ENCODE measurements at regions not wholly inside any gene's neighbourhood (a gene's known extent, or its start where the extent isn't known, plus 50 kb on each side); places are given as distances from the start of the nearest gene placed in this dataset.

DNA sequence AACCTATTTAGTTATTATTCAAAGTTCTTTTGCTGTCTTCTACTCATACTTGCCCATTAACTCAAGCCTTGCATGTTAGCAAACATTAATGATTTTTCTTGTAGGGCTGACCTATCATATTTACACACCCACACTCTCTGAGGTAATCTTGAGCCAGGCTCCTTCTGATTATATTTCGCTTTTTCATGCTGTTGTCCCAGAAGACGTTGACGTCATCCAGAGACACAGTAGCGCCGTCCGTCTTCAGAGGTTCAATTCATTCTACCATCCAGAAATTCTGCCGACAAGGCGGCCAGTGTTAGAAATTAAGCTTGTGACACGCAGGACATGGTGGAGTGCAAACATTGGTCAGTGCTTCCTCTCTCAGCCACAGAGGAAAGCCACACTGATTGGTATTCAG, 584.7 kb downstream of the BMP2 start:
- no peak for DNase-seq (ENCODE audit: low spot score)
- H3K27me3 ChIP-seq (replicated peaks; ENCODE audit: insufficient read depth): no peaks in the 10 kb centered on the region
- TF ChIP-seq POLR2A (IDR thresholded peaks at IDR 0.05) (no peak), CTCF (IDR thresholded peaks at IDR 0.05) (no peak), POLR2AphosphoS5 (IDR thresholded peaks at IDR 0.05) (no peak)
- H3K4me1 ChIP-seq (replicated peaks): no peaks in the 10 kb centered on the region
- intact Hi-C loops (cut with DNase I): no loop called here
- H3K9me3 ChIP-seq: no peaks in the 10 kb centered on the region
- no peaks in the 10 kb centered on the region for H3K36me3 ChIP-seq
- 87% methylated on average over 9 of the region's 9 CpGs for WGBS
- H3K27ac ChIP-seq: no peak overlapping the region
- no peak overlapping the region for H3K4me3 ChIP-seq

GRCh38 chr20:7355051-7355450, 585.2 kb downstream of the HAO1 start:
- intact Hi-C loops (cut with DNase I): no loop called here
- 82% methylated on average over 2 of the region's 2 CpGs for WGBS
- Histone ChIP-seq H3K27me3 (replicated peaks; ENCODE audit: insufficient read depth) (no peaks in the 10 kb centered on the region), H3K27ac (no peak overlapping the region), H3K9me3 (no peaks in the 10 kb centered on the region), H3K4me3 (no peak overlapping the region), H3K4me1 (replicated peaks) (no peaks in the 10 kb centered on the region), H3K36me3 (no peaks in the 10 kb centered on the region)
- DNase-seq (ENCODE audit: low spot score): no peak
- TF ChIP-seq POLR2A (IDR thresholded peaks at IDR 0.05) (no peak), POLR2AphosphoS5 (IDR thresholded peaks at IDR 0.05) (no peak), CTCF (IDR thresholded peaks at IDR 0.05) (no peak)

GRCh38 chr20:7358670-7359069, 581.6 kb downstream of the HAO1 start:
- DNase-seq (ENCODE audit: low spot score): no peak
- Histone ChIP-seq H3K9me3 (no peaks in the 10 kb centered on the region), H3K27ac (no peak overlapping the region), H3K36me3 (no peaks in the 10 kb centered on the region), H3K4me1 (replicated peaks) (no peaks in the 10 kb centered on the region), H3K27me3 (replicated peaks; ENCODE audit: insufficient read depth) (no peaks in the 10 kb centered on the region), H3K4me3 (no peak overlapping the region)
- WGBS: 79% methylated on average over 1 of the region's 1 CpG
- TF ChIP-seq POLR2A (IDR thresholded peaks at IDR 0.05) (no peak), POLR2AphosphoS5 (IDR thresholded peaks at IDR 0.05) (no peak)
- intact Hi-C loops (cut with DNase I): no loop called here

GRCh38 chr20:7359739-7360138, 580.5 kb downstream of the HAO1 start:
- DNase-seq (ENCODE audit: low spot score): no peak
- no peak for TF ChIP-seq POLR2A (IDR thresholded peaks at IDR 0.05)
- no peak for TF ChIP-seq POLR2AphosphoS5 (IDR thresholded peaks at IDR 0.05)
- no peak for TF ChIP-seq CTCF (IDR thresholded peaks at IDR 0.05)
- intact Hi-C loops (cut with DNase I): no loop called here
- WGBS: 82% methylated on average over 3 of the region's 3 CpGs
- no peak overlapping the region for H3K27ac ChIP-seq
- no peaks in the 10 kb centered on the region for H3K36me3 ChIP-seq
- no peaks in the 10 kb centered on the region for H3K4me1 ChIP-seq (replicated peaks)
- H3K27me3 ChIP-seq (replicated peaks; ENCODE audit: insufficient read depth): no peaks in the 10 kb centered on the region
- no peaks in the 10 kb centered on the region for H3K9me3 ChIP-seq
- H3K4me3 ChIP-seq: no peak overlapping the region

GRCh38 chr20:7361321-7361720, 578.9 kb downstream of the HAO1 start:
- Histone ChIP-seq H3K36me3 (no peaks in the 10 kb centered on the region), H3K4me3 (no peak overlapping the region), H3K27ac (no peak overlapping the region), H3K4me1 (replicated peaks) (no peaks in the 10 kb centered on the region), H3K9me3 (no peaks in the 10 kb centered on the region), H3K27me3 (replicated peaks; ENCODE audit: insufficient read depth) (no peaks in the 10 kb centered on the region)
- no peak for TF ChIP-seq CTCF (IDR thresholded peaks at IDR 0.05)
- TF ChIP-seq POLR2AphosphoS5 (IDR thresholded peaks at IDR 0.05): no peak
- TF ChIP-seq POLR2A (IDR thresholded peaks at IDR 0.05): no peak
- WGBS: 61% methylated on average over 3 of the region's 3 CpGs
- intact Hi-C loops (cut with DNase I): no loop called here
- DNase-seq (ENCODE audit: low spot score): no peak
